ENCODE measurements at regions not wholly inside any gene's neighbourhood (a gene's known extent, or its start where the extent isn't known, plus 50 kb on each side); places are given as distances from the start of the nearest gene placed in this dataset.
"Not testable (repeated sequence)": the region's sequence is repeated elsewhere in the genome, so short reads cannot be mapped to it uniquely, and the experiment has no call there.

- DNase-seq = no peak
These were observed 234.4 kb upstream of the PRKD1 start for GRCh38 chr14:30162066-30162465.

- no peak for DNase-seq
These were observed 237.6 kb upstream of the PRKD1 start for GRCh38 chr14:30165255-30165654.

GRCh38 chr14:30177781-30178180, 250.1 kb upstream of the PRKD1 start:
- DNase-seq = no peak

GRCh38 chr14:30179381-30180130, 251.9 kb upstream of the PRKD1 start:
- DNase-seq = no peak

- DNase-seq = no peak
These were observed 252.6 kb upstream of the PRKD1 start for GRCh38 chr14:30180219-30180618.

GRCh38 chr14:30185832-30186231, 258.2 kb upstream of the PRKD1 start:
- no peak for DNase-seq

- DNase-seq = no peak
These were observed 264.1 kb upstream of the PRKD1 start for GRCh38 chr14:30191639-30192279.

- DNase-seq = no peak
These were observed 265.5 kb upstream of the PRKD1 start for GRCh38 chr14:30193101-30193500.

- DNase-seq = no peak
These were observed 266.3 kb upstream of the PRKD1 start for GRCh38 chr14:30193845-30194501.

- no peak for DNase-seq
These were observed 267.1 kb upstream of the PRKD1 start for GRCh38 chr14:30194741-30195148.

GRCh38 chr14:30195941-30196340, 268.3 kb upstream of the PRKD1 start:
- DNase-seq = no peak

- no peak for DNase-seq
These were observed 269.2 kb upstream of the PRKD1 start for GRCh38 chr14:30196861-30197260.

- DNase-seq = not testable (repeated sequence)
These were observed 271.1 kb upstream of the PRKD1 start for GRCh38 chr14:30198720-30199119.

- DNase-seq = peak in 1 of 3 experiments; percentile 45
These were observed 276.9 kb upstream of the PRKD1 start for GRCh38 chr14:30204431-30204980.

- no peak for DNase-seq
These were observed 281.5 kb upstream of the PRKD1 start for GRCh38 chr14:30209136-30209535.

GRCh38 chr14:30210630-30211029, 283.0 kb upstream of the PRKD1 start:
- no peak for DNase-seq

GRCh38 chr14:30211326-30211725, 283.7 kb upstream of the PRKD1 start:
- DNase-seq = no peak

- DNase-seq = peak in 1 of 3 experiments; percentile 53
These were observed 286.4 kb upstream of the PRKD1 start for GRCh38 chr14:30214014-30214413.

GRCh38 chr14:30214461-30215090, 286.9 kb upstream of the PRKD1 start:
- peak; percentile 65 to 94 (median 75) for DNase-seq

GRCh38 chr14:30218907-30219306, 291.3 kb upstream of the PRKD1 start:
- no peak for DNase-seq

GRCh38 chr14:30221546-30221945, 293.9 kb upstream of the PRKD1 start:
- no peak for DNase-seq

- peak in 2 of 3 experiments; percentile 32 to 66 for DNase-seq
These were observed 295.7 kb upstream of the PRKD1 start for GRCh38 chr14:30223385-30223785.

- DNase-seq = no peak
These were observed 296.3 kb upstream of the PRKD1 start for GRCh38 chr14:30223966-30224365.

All from NCI-H1417 (cell line).